GM23248 (cell line): ENCODE measurements at regions not wholly inside any gene's neighbourhood (a gene's known extent, or its start where the extent isn't known, plus 50 kb on each side); places are given as distances from the start of the nearest gene placed in this dataset.

Source experiments
- EZH2 ChIP-seq: fragments of 200-600 bp; sonication (generic); IDR thresholded peaks from 2 replicates; pipeline ENCODE4 v1.6.1; 2018; ENCODE audit warnings: antibody characterized with exemption, mild to moderate bottlenecking; ENCODE audit not compliant: insufficient read depth, poor library complexity, severe bottlenecking
- EZH2phosphoT487 ChIP-seq: fragments of 200-600 bp; sonication (generic); IDR thresholded peaks from 2 replicates; pipeline ENCODE4 v1.6.1; 2018; ENCODE audit warnings: antibody characterized with exemption, moderate library complexity, mild to moderate bottlenecking, low read depth; ENCODE audit not compliant: insufficient read depth

DNA sequence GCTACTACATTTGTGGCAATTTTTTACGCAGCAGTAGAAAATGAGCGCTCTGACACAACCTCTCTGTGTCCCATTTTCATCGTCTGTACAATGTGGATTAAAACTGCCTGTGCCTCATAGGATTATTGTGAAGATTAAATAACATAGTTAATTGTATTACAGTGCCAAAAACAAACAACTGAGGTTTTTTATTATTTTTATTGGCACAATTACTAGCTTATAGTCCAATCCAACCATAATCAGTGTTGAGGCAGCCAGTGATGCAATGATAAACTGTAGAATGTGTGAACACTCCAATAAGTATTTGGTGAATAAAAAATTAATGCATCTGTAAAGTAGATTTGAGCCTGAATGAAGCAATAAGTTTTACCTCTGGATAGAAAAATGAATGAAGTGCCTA, 588.3 kb downstream of the DNAH5 start:
- no peak for TF ChIP-seq EZH2
- no peak for TF ChIP-seq EZH2phosphoT487
